K562 (cell line): ENCODE measurements at regions not wholly inside any gene's neighbourhood (a gene's known extent, or its start where the extent isn't known, plus 50 kb on each side); places are given as distances from the start of the nearest gene placed in this dataset.

Experiments used
- CREB1 ChIP-seq, 2 experiments: sonication (generic) in 1 of 2; formaldehyde crosslinking in 1 of 2; IDR thresholded peaks; 2 replicates each; pipeline versions ENCODE4 v1.6.1 to v1.8.0; 2012 to 2022; ENCODE audit warnings: inconsistent platforms in 1 of 2, mild to moderate bottlenecking in 1 of 2, missing genetic modification reagents in 1 of 2, moderate library complexity in 1 of 2
- HNRNPUL1 ChIP-seq: fragments of 200-400 bp; formaldehyde crosslinking; IDR thresholded peaks from 2 replicates; pipeline ENCODE4 v1.6.1; 2017; ENCODE audit warnings: low read length
- PML ChIP-seq: IDR thresholded peaks from 2 replicates; pipeline ENCODE4 v1.6.1; 2012; ENCODE audit warnings: low read length, inconsistent platforms
- RAD51 ChIP-seq: fragments of 450-650 bp; IDR thresholded peaks from 2 replicates; pipeline ENCODE4 v1.7.1; 2016; ENCODE audit warnings: low read depth, mild to moderate bottlenecking, borderline replicate concordance
- TCF7L2 ChIP-seq: fragments of 150-350 bp; IDR thresholded peaks from 2 replicates; pipeline ENCODE4 v1.6.1; 2016; ENCODE audit warnings: low read depth, mild to moderate bottlenecking, low read length, moderate library complexity
- TEAD1 ChIP-seq, 2 experiments: fragments of 450-650 bp in 1 of 2; sonication (generic) in 1 of 2; formaldehyde crosslinking; IDR thresholded peaks; 2 replicates each; pipeline versions ENCODE4 v1.4.0 to v1.8.0; 2020 to 2022; ENCODE audit warnings: mild to moderate bottlenecking in 2 of 2, missing genetic modification reagents in 1 of 2
- TEAD4 ChIP-seq, 2 experiments: sonication (generic) in 1 of 2; formaldehyde crosslinking in 1 of 2; IDR thresholded peaks; 2 replicates each; pipeline versions ENCODE4 v1.6.1 to v1.8.0; 2012 to 2022; ENCODE audit warnings: borderline replicate concordance in 1 of 2, inconsistent platforms in 1 of 2, low read length in 1 of 2, mild to moderate bottlenecking in 1 of 2, missing genetic modification reagents in 1 of 2
- TSC22D4 ChIP-seq: fragments of 450-650 bp; IDR thresholded peaks from 2 replicates; pipeline ENCODE4 v1.6.1; 2016; ENCODE audit warnings: missing genetic modification characterization, missing biosample characterization, control low read depth
- ZNF12 ChIP-seq: sonication (generic); formaldehyde crosslinking; IDR thresholded peaks from 2 replicates; pipeline ENCODE4 v1.4.0; 2020; ENCODE audit warnings: mild to moderate bottlenecking, missing genetic modification reagents
- ZNF174 ChIP-seq: fragments of 250-450 bp; sonication (Bioruptor Pico); IDR thresholded peaks from 2 replicates; pipeline ENCODE4 v1.4.0; 2020; ENCODE audit warnings: mild to moderate bottlenecking
- ZNF217 ChIP-seq: sonication (generic); formaldehyde crosslinking; IDR thresholded peaks from 2 replicates; pipeline ENCODE4 v1.8.0; 2022; ENCODE audit warnings: mild to moderate bottlenecking, missing genetic modification reagents
- TF ChIP-seq, protein P1 (sequence below), 3 experiments: IDR thresholded peaks in 2 of 3; conservative IDR thresholded peaks in 1 of 3; 2 replicates each; pipeline ENCODE4 v1.5.1; 2011 to 2012; ENCODE audit warnings: low read length in 3 of 3, mild to moderate bottlenecking in 3 of 3, control low read depth in 2 of 3, improper control_type of control experiment in 1 of 3, inconsistent platforms in 1 of 3, low read depth in 1 of 3, mixed read lengths in 1 of 3, moderate library complexity in 1 of 3; ENCODE audit not compliant: insufficient read depth in 2 of 3
- TF ChIP-seq, protein P2 (sequence below): fragments of 150-350 bp; IDR thresholded peaks from 2 replicates; pipeline ENCODE4 v1.6.1; 2014; ENCODE audit warnings: low read depth, mild to moderate bottlenecking, low read length, borderline replicate concordance

DNA sequence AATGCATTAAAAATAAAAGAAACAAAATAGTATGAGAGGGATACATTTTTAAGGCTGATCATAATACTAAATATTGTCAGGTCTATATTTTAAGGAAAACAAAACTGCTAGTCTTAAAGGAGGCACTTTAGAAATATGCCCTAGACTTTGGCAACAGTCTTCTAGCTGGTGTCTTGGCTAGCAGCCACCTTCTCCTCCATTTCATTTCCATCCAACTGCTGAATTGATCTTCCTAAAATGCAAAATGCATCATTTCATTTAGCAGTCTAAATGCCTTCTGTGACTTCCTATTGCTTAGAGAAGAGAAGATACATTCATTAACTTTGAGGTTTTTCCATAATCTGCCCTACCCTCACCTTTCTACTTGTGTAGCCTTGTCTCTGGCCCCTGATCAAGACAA lies 1404.1 kb downstream of the CDH11 start:
- TF ChIP-seq PML (no peak), HNRNPUL1 (no peak), TCF7L2 (no peak), TEAD4 (IDR thresholded peaks at IDR 0.05; ENCODE audit: low read length) (no peak), TEAD4 (CRISPR knock-in tag; IDR thresholded peaks at IDR 0.05; ENCODE audit: borderline replicate concordance) (no peak), ZNF12 (CRISPR knock-in tag) (no peak), TSC22D4 (tag) (no peak), ZNF217 (CRISPR knock-in tag) (no peak), TEAD1 (CRISPR knock-in tag; IDR thresholded peaks at IDR 0.05) (no peak), RAD51 (no peak), ZNF174 (no peak), CREB1 (IDR thresholded peaks at IDR 0.05) (no peak), CREB1 (CRISPR knock-in tag; IDR thresholded peaks at IDR 0.05) (no peak)
- TF ChIP-seq, protein P1, sequence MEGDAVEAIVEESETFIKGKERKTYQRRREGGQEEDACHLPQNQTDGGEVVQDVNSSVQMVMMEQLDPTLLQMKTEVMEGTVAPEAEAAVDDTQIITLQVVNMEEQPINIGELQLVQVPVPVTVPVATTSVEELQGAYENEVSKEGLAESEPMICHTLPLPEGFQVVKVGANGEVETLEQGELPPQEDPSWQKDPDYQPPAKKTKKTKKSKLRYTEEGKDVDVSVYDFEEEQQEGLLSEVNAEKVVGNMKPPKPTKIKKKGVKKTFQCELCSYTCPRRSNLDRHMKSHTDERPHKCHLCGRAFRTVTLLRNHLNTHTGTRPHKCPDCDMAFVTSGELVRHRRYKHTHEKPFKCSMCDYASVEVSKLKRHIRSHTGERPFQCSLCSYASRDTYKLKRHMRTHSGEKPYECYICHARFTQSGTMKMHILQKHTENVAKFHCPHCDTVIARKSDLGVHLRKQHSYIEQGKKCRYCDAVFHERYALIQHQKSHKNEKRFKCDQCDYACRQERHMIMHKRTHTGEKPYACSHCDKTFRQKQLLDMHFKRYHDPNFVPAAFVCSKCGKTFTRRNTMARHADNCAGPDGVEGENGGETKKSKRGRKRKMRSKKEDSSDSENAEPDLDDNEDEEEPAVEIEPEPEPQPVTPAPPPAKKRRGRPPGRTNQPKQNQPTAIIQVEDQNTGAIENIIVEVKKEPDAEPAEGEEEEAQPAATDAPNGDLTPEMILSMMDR (IDR thresholded peaks at IDR 0.05 in 2 of 3, conservative IDR thresholded peaks at IDR 0.05 in 1 of 3; ENCODE audit: insufficient read depth in 2 of 3, low read depth in 1 of 3, low read length in 3 of 3): no peak
- TF ChIP-seq, protein P2, sequence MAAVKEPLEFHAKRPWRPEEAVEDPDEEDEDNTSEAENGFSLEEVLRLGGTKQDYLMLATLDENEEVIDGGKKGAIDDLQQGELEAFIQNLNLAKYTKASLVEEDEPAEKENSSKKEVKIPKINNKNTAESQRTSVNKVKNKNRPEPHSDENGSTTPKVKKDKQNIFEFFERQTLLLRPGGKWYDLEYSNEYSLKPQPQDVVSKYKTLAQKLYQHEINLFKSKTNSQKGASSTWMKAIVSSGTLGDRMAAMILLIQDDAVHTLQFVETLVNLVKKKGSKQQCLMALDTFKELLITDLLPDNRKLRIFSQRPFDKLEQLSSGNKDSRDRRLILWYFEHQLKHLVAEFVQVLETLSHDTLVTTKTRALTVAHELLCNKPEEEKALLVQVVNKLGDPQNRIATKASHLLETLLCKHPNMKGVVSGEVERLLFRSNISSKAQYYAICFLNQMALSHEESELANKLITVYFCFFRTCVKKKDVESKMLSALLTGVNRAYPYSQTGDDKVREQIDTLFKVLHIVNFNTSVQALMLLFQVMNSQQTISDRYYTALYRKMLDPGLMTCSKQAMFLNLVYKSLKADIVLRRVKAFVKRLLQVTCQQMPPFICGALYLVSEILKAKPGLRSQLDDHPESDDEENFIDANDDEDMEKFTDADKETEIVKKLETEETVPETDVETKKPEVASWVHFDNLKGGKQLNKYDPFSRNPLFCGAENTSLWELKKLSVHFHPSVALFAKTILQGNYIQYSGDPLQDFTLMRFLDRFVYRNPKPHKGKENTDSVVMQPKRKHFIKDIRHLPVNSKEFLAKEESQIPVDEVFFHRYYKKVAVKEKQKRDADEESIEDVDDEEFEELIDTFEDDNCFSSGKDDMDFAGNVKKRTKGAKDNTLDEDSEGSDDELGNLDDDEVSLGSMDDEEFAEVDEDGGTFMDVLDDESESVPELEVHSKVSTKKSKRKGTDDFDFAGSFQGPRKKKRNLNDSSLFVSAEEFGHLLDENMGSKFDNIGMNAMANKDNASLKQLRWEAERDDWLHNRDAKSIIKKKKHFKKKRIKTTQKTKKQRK: no peak
